Stimulated activated CD8-positive, alpha-beta memory T cell treated with anti-CD3 and anti-CD28 coated beads, Interleukin-12 subunit alpha, Interleukin-12 subunit beta, amount 100 ng/mL, for 4 hours (primary cell): ENCODE measurements at regions not wholly inside any gene's neighbourhood (a gene's known extent, or its start where the extent isn't known, plus 50 kb on each side); places are given as distances from the start of the nearest gene placed in this dataset.
"Not testable (repeated sequence)": the region's sequence is repeated elsewhere in the genome, so short reads cannot be mapped to it uniquely, and the experiment has no call there.

ENCODE experiments used
- DNase-seq: peaks from one replicate; pipeline ENCODE4 v3.0.0-alpha.2; 2020; ENCODE audit warnings: low read depth

DNA sequence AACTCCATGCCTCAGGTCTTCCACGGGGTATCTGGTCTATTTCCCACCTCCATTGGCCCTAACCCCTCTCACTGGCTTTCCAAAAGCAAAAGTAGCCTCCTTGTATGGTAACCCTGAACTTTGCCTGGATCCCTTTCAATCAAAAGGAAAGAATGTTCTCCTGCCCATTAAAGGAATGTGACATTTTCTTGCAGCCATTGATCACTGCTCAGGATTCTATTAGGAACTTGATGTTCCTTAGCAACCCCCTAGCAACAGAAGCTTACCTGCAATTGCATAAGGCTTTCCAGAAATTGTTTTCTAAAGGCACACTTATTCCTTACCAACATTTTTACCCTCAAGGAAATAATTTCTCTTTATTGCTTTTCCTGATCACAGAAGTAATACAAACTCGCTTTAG, 91.4 kb upstream of the AGAP1 start:
- no peak for DNase-seq

DNA sequence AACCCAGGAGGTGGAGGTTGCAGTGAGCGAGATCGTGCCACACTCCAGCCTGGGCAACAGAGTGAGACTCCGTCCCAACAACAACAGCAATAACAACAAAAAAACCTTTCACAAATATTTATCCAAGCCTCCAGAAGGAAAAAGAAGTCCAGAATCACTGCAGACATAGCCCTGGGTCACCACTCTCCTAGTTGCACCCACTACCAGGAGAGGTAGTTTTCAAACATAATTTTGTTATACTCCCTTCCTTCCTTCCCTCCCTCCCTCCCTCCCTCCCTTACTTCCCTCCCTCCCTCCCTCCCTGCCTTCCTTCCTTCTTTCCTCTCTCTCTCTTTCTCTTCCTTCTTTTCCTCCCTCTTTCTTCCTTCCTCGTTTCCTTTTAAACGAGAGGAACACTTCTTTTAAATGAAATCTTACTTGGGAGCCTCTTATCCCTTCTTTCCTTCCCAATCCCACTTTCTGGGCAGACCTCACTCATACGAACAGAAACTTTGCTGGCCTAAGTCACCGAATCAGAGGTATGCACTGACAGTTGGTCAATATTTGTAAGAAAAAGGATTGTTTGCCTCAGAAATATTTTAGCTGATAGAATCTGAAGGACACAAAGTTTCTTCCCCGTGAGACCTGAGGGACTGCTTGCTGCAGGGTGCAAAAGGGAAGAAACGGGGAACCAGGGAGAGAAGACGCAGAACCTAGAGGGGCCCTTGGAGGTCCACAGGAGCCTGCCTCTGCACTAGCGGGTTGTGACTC, 88.1 kb upstream of the AGAP1 start:
- DNase-seq: no peak

DNA sequence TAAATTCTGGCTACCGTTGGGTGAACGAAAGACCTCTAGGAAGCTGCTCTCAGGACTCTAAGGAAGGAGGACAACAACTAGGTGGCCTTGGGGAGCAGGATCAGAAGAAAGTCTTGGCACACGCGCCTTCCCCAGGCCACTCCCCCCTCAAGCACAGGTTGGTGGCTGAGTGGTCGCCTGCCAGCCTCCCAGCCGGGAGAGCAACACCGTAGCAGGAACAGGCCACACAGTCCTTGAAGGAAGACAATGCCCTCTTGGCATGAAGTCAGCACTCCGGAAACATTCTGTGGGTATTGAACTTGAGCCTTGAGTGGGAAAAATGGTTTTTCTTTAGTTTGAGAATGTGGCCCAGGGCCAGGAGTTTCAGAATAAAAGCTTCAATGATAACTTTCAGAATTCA, 87.4 kb upstream of the AGAP1 start:
- no peak for DNase-seq

DNA sequence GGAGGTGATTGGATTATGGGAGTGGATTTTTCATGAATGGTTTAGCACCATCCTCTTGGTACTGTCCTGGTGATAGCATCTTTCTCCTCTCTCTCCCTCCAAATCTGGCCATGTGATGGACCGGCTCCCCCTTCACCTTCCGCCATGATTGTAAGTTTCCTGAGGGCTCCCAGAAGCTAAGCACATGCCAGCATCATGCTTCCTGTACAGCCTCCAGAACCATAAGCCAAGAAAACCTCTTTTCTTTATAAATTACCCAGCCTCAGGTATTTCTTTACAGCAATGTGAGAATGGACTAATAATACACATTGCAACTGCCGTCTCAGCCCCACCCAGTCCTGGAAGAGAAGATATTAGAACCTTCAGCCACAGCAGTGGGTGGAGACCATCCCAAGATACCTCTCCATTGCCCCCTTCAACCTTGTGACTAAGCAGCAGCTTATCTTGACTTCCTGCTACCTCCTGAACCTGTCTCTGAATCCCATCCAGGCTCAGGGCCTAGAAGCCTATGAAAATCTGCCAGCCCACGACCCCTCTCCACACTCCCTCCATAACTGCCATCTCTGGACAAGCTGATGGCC, 81.8 kb upstream of the AGAP1 start:
- DNase-seq: no peak

DNA sequence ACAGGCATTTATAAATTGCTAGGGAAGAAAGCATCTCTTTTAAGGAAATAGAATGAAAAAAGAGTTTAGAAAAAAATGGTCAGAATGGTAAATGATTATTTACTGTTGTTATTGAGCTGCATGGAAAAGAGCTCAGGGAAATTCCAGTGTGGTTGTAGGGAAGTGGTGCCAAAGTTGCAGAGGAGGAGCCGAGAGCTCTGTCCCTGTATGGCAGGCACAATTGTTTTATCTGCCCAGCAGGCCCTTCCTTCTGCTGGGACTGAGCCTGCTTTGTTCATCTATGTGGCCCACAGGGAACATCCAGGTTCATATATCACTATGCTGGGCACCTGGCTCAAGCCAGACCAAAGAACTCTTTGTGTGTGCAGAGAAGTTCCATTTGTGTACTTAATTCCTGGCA, 80.8 kb upstream of the AGAP1 start:
- DNase-seq: no peak

DNA sequence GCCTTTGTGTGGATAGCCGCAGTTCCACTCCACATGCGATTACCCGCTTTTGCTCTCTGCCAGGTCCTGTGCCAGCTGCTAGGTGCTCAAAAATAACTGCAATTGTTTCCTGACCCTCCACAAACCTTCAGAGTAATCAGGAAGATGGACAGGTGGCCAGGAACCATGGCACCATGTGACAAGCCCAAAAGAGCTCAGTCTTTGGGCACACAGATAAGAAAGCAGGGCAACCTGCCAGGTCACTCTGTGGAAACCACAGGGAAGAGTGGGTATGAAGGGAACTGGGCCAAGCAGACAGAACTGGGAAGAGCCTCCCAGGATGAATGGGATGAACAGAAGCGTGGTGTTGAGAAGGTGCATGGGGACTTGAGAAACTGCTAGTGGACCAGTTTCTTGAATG, 79.4 kb upstream of the AGAP1 start:
- no peak for DNase-seq

DNA sequence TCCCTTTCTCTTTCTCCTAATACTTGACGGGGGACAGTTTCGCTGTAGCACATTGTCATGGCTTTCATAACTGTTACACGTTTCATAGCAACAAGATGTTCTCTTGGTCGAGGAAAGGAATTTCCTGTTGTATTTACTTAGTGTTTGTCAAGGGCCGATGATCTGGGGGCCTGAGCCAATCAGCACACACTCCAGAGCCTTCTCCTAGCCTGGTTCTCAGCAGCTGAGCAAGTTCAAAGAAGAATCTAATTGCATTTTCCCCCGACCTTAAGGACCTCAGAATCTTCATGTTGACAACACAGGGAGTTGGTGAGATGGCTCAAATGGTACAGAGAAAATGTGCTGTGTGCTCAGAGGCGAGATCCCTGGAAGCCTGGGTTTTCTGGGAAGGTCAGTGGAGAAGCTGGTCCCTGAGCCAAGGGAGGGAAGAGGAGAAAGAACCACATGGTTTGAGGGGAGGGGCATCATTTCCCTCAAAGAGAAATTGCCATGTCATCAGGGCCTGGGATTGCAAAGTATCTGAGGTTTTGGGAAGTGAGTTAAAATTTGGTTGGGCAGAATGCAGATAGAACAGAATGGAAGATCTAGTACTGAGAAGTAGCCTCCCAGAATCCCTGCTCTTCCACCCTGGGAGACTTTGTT, 76.9 kb upstream of the AGAP1 start:
- DNase-seq: no peak

DNA sequence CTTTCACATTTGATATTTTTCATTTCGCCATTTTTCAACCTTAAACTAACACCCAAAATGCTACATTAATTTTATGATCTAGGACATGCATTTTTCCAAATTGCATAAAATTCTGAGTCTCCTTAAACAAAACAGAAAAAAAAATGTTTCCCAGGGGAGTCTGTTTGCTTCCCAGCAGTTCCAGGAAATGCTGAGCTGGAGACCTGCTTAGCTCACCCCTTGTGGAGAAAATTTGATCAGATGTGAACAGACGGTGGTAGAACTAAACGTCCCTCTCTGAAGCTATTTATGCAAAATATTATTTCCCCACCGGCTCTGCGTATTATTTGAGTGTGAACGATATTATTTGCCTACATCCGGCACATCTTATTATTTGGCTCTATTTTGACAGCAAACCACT, 74.9 kb upstream of the AGAP1 start:
- DNase-seq: no peak

DNA sequence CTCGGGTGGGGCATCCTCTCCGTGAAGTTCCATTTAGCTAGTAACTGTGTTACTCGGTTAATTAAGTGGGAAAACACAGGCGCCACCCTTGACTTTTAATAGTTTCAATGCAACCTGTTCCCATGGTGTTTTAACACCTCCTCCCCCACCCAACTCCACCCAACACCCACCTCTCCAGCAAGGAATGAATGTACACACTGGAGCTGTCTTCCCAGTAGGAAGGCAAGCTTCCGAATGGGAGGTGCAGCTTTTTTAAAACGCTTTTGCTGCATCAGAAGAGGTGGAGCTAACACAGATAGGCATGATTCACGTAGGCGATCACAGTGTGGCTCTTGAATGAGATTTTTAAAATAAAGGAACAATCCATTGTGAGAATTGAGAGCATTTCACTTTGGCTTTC, 73.8 kb upstream of the AGAP1 start:
- DNase-seq: no peak

DNA sequence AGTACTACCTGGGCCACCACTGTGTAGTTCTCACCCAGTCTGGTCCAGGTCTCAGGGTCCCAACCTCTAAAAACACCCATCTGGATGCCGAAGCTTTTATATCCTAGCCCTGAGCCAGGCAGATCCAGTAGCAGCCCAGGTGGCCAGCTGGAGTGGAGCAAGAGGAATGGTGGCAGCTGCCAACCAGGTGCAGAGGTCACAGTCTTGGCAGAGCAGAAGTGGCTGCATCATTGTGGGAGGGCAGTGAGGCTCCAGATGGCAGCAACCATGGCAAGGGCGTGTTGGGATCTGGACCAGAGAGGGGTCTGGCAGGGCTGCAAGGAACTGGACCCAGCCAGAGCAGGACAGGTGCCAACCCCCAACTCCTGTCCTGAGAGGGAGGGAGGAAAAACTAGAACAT, 72.2 kb upstream of the AGAP1 start:
- no peak for DNase-seq

DNA sequence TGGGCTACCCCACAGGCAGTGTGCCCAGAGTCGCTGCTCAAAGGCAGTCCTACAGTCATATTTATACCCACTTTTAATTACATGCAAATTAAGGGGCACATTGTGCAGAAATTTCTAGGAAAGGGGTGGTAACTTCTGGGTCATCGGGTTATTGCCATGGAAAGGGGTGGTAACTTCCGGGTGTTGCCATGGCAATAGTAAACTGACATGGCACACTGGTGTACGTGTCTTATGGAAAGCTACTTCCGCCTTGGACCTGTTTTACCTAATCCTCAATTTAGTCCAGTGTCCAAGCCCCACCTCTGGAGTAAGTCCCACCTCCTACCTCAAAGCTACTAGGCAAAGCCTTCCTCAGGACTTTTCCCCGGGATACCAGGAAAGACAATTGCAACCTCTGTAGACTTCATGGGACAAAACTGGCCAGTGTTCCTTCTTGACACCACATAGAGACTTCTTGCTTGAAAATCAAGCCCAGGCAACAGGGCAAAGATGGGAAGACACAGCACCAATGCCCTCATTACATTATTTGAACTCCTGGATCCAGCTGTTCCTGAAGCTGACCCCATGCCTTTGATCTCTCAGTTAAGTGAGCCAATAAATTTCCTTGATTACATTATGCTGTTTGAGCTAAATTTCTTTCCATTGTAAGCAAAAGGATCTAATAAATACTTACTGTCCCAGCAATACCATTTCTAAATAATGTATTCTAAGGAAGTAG, 63.3 kb upstream of the AGAP1 start:
- no peak for DNase-seq

DNA sequence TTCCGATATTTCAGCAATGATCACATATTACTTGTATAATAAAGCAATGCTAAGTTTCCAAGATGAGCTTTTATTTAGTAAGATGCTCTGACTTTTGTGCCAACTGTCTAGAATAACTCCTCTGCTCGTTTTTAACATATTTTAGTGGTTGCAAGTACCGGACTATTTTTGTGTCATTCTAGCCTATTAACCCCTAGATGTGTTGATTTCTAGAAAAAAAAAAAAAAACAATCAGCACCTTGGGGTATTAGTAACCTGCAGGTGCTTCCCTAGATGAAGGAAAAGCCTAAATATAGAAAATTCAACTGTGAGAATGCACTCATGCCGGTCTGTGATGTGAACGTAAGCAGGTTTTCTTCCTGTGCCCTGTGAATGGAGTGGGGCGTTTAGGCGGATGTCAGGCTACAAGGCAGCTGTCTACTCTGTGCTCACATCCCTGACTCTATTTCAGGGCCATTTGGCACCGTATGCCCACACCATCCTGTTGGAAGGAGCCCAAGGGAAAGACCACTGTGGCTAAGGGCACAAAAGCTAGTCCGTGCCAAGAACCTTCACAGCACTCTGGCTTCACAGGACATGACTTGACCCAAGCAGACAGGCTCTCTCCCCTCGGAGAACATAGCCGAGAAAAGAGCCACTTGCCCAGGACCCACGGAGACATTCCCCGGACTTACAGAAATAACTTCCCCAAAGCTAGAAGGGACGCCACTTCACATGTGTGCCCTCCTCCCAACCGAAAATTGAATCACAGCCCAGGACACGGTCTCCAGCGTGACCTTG, 60.9 kb upstream of the AGAP1 start:
- no peak for DNase-seq

DNA sequence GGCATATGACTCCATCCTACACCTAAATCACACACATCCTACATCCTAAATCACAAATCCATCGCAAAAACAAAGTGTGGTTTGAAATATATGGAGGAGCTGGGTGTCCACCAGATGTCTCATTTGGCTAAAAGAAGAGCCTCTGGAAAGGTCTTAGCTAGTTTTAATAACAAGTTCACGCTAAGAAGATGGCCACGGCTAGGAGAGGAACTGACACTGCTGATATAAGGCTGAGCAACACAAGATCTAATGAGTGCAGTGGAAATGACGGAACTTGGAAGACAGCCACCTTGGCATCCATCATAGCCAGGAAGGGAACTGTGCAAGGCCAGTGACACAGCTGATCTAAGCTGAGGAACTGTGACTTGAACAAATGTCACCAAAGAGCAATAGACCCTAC, 60.0 kb upstream of the AGAP1 start:
- DNase-seq: no peak

DNA sequence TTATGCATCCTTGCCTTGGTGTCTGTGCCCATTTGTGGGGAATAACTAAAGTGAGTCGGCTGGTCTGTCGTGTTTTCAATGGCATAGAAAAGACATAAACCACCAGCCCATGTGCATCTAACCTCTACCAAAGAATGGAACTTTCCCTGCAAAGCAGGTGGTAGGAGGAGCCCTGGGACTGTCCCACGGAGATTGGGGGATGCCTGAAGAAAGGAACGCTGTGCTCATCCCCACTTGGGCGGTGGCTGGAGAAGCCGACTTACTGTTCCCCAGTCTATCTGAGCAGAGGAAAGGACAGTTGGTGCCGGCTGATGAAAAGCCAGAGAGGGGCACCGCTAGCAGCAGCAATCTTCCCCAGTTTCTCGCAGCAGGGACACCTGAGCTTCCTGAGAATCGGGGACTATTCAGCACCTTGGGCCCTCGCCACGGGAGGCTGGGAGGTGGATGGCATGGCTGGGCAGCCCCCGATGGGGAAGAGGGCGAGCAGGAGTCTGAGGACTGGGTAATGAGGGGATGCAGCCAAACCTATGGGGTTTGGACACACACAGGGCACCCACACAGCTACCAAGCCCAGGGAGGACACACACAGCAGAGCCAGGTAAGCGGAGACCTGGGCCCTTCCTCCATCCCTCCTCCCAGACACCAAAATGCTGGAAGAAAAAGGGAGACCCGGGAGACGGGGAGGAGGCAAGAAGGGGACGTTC, 53.7 kb upstream of the AGAP1 start:
- no peak for DNase-seq

DNA sequence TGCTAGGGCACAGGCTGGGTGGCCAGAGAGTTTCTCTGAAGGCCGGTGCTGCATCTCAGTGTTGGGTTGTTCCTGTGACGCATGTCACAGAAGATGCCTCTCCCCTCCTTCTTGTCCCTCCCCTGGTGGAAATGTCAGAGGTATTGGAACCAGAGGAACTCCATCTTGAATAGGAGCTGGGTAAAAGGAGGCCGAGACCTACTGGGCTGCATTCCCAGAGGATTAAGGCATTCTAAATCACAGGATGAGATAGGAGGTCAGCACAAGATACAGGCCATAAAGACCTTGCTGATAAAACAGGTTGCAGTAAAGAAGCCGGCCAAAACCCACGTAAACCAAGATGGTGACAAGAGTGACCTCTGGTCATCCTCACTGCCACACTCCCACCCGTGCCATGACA, 50.3 kb upstream of the AGAP1 start:
- not testable (repeated sequence) for DNase-seq
